DND-41 (cell line): ENCODE measurements at regions not wholly inside any gene's neighbourhood (a gene's known extent, or its start where the extent isn't known, plus 50 kb on each side); places are given as distances from the start of the nearest gene placed in this dataset.

Experiments used
- CTCF ChIP-seq: IDR thresholded peaks from 2 replicates; pipeline ENCODE4 v1.5.1; 2012; ENCODE audit warnings: borderline replicate concordance, low read length, moderate library complexity, mild to moderate bottlenecking; ENCODE audit not compliant: poor library complexity, severe bottlenecking; ENCODE audit errors: extremely low read depth
- EZH2 ChIP-seq: IDR thresholded peaks from 3 replicates; pipeline ENCODE4 v1.6.1; 2012; ENCODE audit warnings: borderline replicate concordance, low read depth, mild to moderate bottlenecking, moderate library complexity, low read length, inconsistent platforms; ENCODE audit not compliant: severe bottlenecking

GRCh38 chr1:8226747-8227146 is 91.2 kb upstream of the SLC45A1 start:
- TF ChIP-seq CTCF (no peak), EZH2 (no peak)
